VCaP (cell line): ENCODE measurements at regions not wholly inside any gene's neighbourhood (a gene's known extent, or its start where the extent isn't known, plus 50 kb on each side); places are given as distances from the start of the nearest gene placed in this dataset.
A peak's percentile ranks its signal among the peaks of the same experiment; 100 is the strongest.

Experiments used
- H3K27ac ChIP-seq: fragments of 450-650 bp; 2 replicates; pipeline ENCODE4 v1.5.1; 2017
- TF ChIP-seq, protein P1 (sequence below): fragments of 450-650 bp; conservative IDR thresholded peaks from 2 replicates; pipeline ENCODE4 v1.5.1; 2017; ENCODE audit warnings: mild to moderate bottlenecking, moderate library complexity

DNA sequence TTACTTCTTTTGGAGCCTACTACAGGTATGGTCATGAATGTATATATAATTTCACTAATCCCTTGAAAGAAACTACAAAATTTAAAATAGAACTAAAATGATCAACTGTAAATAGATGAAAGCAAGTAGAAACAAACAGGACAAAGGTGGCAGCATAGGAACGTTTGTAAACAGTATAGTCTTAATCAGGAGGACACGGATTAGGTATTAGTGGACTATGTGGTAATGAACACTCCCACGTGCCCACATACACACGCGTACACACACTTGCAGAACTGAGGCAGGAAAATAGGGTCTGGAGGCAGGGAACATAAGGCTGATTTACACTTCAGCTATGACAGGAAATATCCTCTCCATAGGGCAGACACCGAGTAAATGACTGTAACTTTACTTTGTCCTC lies 1397.8 kb downstream of the NCAM2 start:
- TF ChIP-seq, protein P1, sequence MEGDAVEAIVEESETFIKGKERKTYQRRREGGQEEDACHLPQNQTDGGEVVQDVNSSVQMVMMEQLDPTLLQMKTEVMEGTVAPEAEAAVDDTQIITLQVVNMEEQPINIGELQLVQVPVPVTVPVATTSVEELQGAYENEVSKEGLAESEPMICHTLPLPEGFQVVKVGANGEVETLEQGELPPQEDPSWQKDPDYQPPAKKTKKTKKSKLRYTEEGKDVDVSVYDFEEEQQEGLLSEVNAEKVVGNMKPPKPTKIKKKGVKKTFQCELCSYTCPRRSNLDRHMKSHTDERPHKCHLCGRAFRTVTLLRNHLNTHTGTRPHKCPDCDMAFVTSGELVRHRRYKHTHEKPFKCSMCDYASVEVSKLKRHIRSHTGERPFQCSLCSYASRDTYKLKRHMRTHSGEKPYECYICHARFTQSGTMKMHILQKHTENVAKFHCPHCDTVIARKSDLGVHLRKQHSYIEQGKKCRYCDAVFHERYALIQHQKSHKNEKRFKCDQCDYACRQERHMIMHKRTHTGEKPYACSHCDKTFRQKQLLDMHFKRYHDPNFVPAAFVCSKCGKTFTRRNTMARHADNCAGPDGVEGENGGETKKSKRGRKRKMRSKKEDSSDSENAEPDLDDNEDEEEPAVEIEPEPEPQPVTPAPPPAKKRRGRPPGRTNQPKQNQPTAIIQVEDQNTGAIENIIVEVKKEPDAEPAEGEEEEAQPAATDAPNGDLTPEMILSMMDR: no peak
- no peak overlapping the region for H3K27ac ChIP-seq

DNA sequence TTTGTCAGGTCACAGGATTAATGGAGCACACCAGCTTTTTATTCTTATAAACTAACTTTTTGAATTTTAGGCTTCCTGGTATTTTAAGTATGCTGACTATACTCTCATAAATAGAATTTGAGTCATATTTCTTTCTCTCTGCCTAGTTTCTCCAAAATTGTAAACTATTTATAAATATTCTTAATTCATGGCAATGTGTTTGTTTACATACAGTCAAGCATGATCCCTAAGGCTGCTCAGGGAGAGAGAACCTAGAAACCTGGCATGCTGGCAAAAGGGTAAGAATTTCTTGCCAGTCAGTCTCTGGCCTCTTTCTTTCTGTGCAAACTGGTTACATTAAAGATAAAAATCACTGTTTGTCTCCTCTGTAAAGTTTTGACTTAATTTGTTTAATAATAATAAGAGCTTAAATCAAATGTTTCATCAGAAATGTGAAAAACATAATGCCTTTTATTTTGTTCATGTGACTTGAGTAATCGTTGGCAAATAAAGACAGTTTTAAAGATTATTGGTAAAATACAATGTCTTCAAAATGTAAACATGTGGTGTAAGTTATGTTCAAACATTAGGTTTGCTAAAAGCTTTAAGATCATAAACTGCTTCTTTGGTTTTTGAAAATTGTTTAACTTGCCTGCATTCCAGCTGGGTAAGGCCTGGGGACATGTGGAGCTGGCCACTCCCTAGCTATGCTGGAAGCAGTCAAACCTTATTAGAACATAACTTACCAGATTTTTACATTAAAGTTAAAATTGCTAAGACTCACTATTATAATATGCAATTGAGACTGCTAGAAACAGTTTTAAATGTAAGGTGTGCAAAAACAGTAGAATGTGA lies 1401.7 kb downstream of the NCAM2 start:
- TF ChIP-seq, protein P1: no peak
- H3K27ac ChIP-seq: no peak overlapping the region

DNA sequence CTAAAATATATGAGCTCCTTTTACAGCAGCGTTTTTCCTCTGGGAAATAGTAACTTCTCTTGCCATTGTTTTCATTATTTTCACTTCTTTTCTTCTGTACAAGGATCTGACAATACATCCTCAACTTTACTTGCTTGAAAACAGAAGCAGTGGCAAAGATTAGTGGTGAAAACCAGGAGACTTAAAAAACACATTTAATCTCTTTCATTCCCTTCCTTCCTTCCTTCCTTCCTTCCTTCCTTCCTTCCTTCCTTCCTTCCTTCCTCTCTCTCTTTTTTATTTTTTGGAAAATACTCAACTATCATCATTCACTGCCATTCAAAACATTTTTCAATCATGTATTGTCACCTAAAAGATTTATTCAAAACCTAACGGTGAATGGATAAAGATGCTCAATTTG lies 1411.4 kb downstream of the NCAM2 start:
- H3K27ac ChIP-seq: no peak overlapping the region
- TF ChIP-seq, protein P1: no peak

DNA sequence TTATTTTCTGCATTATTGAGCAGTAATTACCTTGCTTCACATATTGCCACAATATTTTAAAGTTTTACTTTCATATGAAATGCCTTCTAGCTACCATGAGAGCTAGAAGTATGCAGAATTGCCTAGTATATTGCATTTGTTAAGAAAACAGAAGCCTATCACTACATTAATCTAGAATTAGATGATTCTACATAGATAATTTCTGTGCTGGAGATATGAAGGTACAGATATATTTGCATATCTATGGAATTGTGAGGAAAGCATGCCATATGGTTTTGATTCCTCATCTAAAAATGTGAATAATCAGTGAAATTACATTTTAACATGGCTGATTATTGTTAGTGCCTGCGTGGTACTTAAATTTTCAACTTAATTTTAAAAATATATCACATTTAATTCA lies 1418.3 kb downstream of the NCAM2 start:
- TF ChIP-seq, protein P1: no peak
- no peak overlapping the region for H3K27ac ChIP-seq

DNA sequence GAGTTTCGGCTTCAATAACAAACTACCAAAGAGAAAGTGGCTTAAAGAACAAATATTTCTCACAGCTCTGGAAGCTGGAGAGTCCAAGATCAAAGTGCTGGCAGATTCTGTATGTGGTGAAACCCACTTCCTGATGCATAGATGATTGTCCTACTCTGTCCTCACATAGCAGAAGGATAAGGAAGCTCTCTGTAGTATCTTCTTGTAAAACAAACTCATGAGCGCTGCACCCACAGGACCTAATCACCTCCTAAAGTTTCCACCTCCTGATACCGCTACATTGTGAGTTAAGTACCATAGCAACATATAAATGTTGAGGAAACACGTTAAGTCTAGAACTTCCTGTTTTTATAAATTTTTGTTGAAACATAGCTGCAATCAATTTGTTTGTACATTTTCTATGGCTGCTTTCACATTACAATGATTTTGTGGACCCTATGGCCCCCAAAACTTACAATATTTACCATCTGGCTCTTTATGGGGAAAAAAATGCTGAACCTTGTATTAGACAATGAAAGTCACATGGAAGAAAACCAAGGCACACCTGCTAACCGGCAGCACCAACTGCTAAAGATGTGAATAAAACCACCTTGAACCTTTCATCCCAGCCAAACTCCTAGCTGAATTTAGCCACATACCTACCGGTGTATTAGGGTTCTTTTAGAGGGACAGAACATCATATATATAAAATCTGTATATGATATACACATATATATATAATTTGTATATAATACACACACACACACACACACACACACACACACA lies 1423.4 kb downstream of the NCAM2 start:
- TF ChIP-seq, protein P1: no peak
- no peak overlapping the region for H3K27ac ChIP-seq

DNA sequence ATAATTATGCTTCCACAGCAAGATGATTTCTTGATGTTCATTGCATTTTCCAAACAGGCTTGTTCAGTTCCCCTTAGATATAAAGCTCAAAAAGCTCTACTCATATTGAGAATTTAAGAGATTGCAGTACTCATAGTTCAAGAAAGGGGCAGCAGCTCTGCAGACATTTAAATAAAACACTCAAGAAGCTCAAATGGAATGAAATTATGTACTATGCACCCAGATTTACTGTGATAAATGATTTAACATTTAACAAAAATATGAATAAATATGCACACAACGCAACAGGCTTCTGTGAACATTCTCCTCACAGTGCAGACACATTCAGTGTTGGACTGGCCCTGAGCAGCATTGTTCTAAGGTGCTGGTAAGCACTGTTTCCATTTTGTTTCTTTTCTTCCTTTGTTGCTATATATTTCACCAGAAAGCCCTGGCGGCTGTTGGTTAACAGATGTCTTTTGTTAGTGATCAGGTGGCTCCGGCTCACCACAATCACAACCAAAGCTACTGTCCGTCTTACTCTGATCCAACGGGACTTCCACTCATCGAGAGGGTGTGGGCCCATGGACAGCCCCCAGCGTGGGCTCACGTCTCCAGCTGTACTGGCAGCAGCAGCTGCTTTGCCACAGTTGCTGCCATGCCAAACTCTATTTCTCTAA lies 1440.3 kb downstream of the NCAM2 start:
- TF ChIP-seq, protein P1: peak; percentile 15; the same call in 1 of the 2 replicates
- H3K27ac ChIP-seq: no peak overlapping the region

DNA sequence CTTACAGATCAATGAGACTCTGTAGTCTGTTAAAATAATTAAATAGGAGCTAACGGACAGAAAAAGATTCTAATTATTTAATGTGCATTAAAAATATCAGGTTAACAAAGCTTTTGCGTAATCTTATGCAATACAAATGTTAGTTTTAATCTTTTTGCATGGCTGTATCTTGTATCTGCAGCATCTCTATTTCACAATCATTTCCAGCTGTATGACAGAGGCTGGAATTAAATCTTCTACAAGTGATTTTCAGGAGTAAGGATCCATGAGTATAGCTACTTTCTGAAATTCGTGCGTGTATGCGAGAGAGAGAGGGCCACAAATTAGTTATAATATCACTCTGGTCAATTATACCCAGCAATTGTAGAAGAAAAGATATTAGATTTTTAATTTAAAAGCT lies 1446.8 kb downstream of the NCAM2 start:
- TF ChIP-seq, protein P1: no peak
- H3K27ac ChIP-seq: no peak overlapping the region
